T-helper 9 cell (primary cell): ENCODE measurements at regions not wholly inside any gene's neighbourhood (a gene's known extent, or its start where the extent isn't known, plus 50 kb on each side); places are given as distances from the start of the nearest gene placed in this dataset.
"Not testable (repeated sequence)": the region's sequence is repeated elsewhere in the genome, so short reads cannot be mapped to it uniquely, and the experiment has no call there.

Source experiments
- DNase-seq: peaks from one replicate; pipeline ENCODE4 v3.0.0-alpha.2; 2020

- DNase-seq = peak; percentile 12
Measured at GRCh38 chr4:18689308-18690115, 668.0 kb upstream of the LCORL start.

- not testable (repeated sequence) for DNase-seq
Measured at GRCh38 chr4:18688351-18688750, 666.8 kb upstream of the LCORL start.

- DNase-seq = no peak
Measured at GRCh38 chr4:18686338-18687037, 664.9 kb upstream of the LCORL start.

GRCh38 chr4:18684932-18685331 is 663.4 kb upstream of the LCORL start:
- DNase-seq = no peak

- no peak for DNase-seq
Measured at GRCh38 chr4:18676526-18676915, 655.0 kb upstream of the LCORL start.

- DNase-seq = no peak
Measured at GRCh38 chr4:18675586-18676525, 654.3 kb upstream of the LCORL start.

- DNase-seq = no peak
Measured at GRCh38 chr4:18670034-18670433, 648.5 kb upstream of the LCORL start.

- DNase-seq = no peak
Measured at GRCh38 chr4:18669390-18669789, 647.8 kb upstream of the LCORL start.

GRCh38 chr4:18666322-18666721 is 644.8 kb upstream of the LCORL start:
- no peak for DNase-seq

GRCh38 chr4:18664171-18664570 is 642.6 kb upstream of the LCORL start:
- DNase-seq = no peak

- no peak for DNase-seq
Measured at GRCh38 chr4:18645351-18645750, 623.8 kb upstream of the LCORL start.

- no peak for DNase-seq
Measured at GRCh38 chr4:18641334-18641733, 619.8 kb upstream of the LCORL start.

- DNase-seq = no peak
Measured at GRCh38 chr4:18638031-18638430, 616.5 kb upstream of the LCORL start.

- DNase-seq = no peak
Measured at GRCh38 chr4:18636001-18636585, 614.5 kb upstream of the LCORL start.

GRCh38 chr4:18635531-18635930 is 614.0 kb upstream of the LCORL start:
- DNase-seq = no peak

GRCh38 chr4:18631586-18631985 is 610.0 kb upstream of the LCORL start:
- no peak for DNase-seq

- DNase-seq = no peak
Measured at GRCh38 chr4:18630218-18631110, 608.9 kb upstream of the LCORL start.

GRCh38 chr4:18627447-18628005 is 606.0 kb upstream of the LCORL start:
- no peak for DNase-seq

GRCh38 chr4:18626996-18627395 is 605.4 kb upstream of the LCORL start:
- no peak for DNase-seq

- no peak for DNase-seq
Measured at GRCh38 chr4:18626366-18626765, 604.8 kb upstream of the LCORL start.

- DNase-seq = no peak
Measured at GRCh38 chr4:18621186-18621585, 599.6 kb upstream of the LCORL start.
